CD4-positive, alpha-beta T cell treated with Interleukin-6 for 4 hours (primary cell): ENCODE measurements at regions not wholly inside any gene's neighbourhood (a gene's known extent, or its start where the extent isn't known, plus 50 kb on each side); places are given as distances from the start of the nearest gene placed in this dataset.
"Not testable (repeated sequence)": the region's sequence is repeated elsewhere in the genome, so short reads cannot be mapped to it uniquely, and the experiment has no call there.

Source experiments
- DNase-seq: peaks from one replicate; pipeline ENCODE4 v3.0.0-alpha.2; 2020; ENCODE audit warnings: mixed read lengths

GRCh38 chr2:132220589-132220988 is 58.8 kb upstream of the ANKRD30BL start:
- not testable (repeated sequence) for DNase-seq

GRCh38 chr2:132221886-132222285 is 60.1 kb upstream of the ANKRD30BL start:
- DNase-seq = not testable (repeated sequence)

GRCh38 chr2:132252191-132252893 is 90.6 kb upstream of the ANKRD30BL start:
- DNase-seq = no peak

- DNase-seq = no peak
These were observed 91.1 kb upstream of the ANKRD30BL start for GRCh38 chr2:132252894-132253264.

GRCh38 chr2:132253496-132254305 is 91.9 kb upstream of the ANKRD30BL start:
- DNase-seq = no peak

GRCh38 chr2:132254306-132254919 is 92.7 kb upstream of the ANKRD30BL start:
- DNase-seq = not testable (repeated sequence)

GRCh38 chr2:132255714-132256113 is 94.0 kb upstream of the ANKRD30BL start:
- no peak for DNase-seq

- no peak for DNase-seq
These were observed 94.6 kb upstream of the ANKRD30BL start for GRCh38 chr2:132256251-132256902.

- not testable (repeated sequence) for DNase-seq
These were observed 95.2 kb upstream of the ANKRD30BL start for GRCh38 chr2:132256903-132257300.

GRCh38 chr2:132257301-132258171 is 95.8 kb upstream of the ANKRD30BL start:
- not testable (repeated sequence) for DNase-seq

GRCh38 chr2:132259276-132259675 is 97.5 kb upstream of the ANKRD30BL start:
- not testable (repeated sequence) for DNase-seq

- DNase-seq = not testable (repeated sequence)
These were observed 103.8 kb upstream of the ANKRD30BL start for GRCh38 chr2:132265595-132265994.

GRCh38 chr2:132267105-132267497 is 105.3 kb upstream of the ANKRD30BL start:
- DNase-seq = no peak

GRCh38 chr2:132267498-132268283 is 105.9 kb upstream of the ANKRD30BL start:
- not testable (repeated sequence) for DNase-seq

GRCh38 chr2:132268284-132268976 is 106.7 kb upstream of the ANKRD30BL start:
- DNase-seq = peak; percentile 47

GRCh38 chr2:132268977-132269523 is 107.3 kb upstream of the ANKRD30BL start:
- DNase-seq = no peak

GRCh38 chr2:132270255-132270654 is 108.5 kb upstream of the ANKRD30BL start:
- DNase-seq = no peak

GRCh38 chr2:132270981-132271546 is 109.3 kb upstream of the ANKRD30BL start:
- no peak for DNase-seq

GRCh38 chr2:132271794-132272193 is 110.0 kb upstream of the ANKRD30BL start:
- not testable (repeated sequence) for DNase-seq

GRCh38 chr2:132272713-132273112 is 111.0 kb upstream of the ANKRD30BL start:
- no peak for DNase-seq
